H1 (cell line): ENCODE measurements at regions not wholly inside any gene's neighbourhood (a gene's known extent, or its start where the extent isn't known, plus 50 kb on each side); places are given as distances from the start of the nearest gene placed in this dataset.

Experiments
- CTCF ChIA-PET: fragments of 300-600 bp; sonication (Branson Sonifier 250); formaldehyde crosslinking; loops from one replicate; lab custom pipeline; 2021; ENCODE audit not compliant: partially characterized antibody; lab: Charles Lee
- POLR2A ChIA-PET: fragments of 300-600 bp; sonication (Branson Sonifier 250); formaldehyde crosslinking; loops from one replicate; lab custom pipeline; 2021; ENCODE audit warnings: inconsistent platforms; ENCODE audit not compliant: partially characterized antibody; lab: Charles Lee
- DNase-seq, 2 experiments: peaks; one replicate each; pipeline versions ENCODE4 v3.0.0 to v3.0.0-alpha.2; 2010 to 2022; ENCODE audit warnings: low spot score in 2 of 2, low read depth in 1 of 2, mixed read lengths in 1 of 2
- FAIRE-seq: peaks from 2 replicates; lab custom pipeline; 2011; peaks lifted over from hg19 to GRCh38; lab: Jason Lieb, UNC
- H2AFZ ChIP-seq: 2 replicates; pipeline ENCODE4 v1.8.1; 2012; ENCODE audit warnings: low read length, inconsistent platforms
- H2AK5ac ChIP-seq: 2 replicates; pipeline ENCODE4 v1.6.1; 2013; ENCODE audit warnings: low read depth, low read length
- H2BK120ac ChIP-seq: replicated peaks from 2 replicates; pipeline ENCODE3; 2013; ENCODE audit warnings: low read depth, low read length, inconsistent platforms
- H2BK12ac ChIP-seq: 2 replicates; pipeline ENCODE4 v1.6.1; 2013; ENCODE audit warnings: low read depth, low read length
- H2BK15ac ChIP-seq: 2 replicates; pipeline ENCODE4 v1.6.1; 2013; ENCODE audit warnings: low read length
- H2BK20ac ChIP-seq: 2 replicates; pipeline ENCODE4 v1.6.1; 2013; ENCODE audit warnings: low read length
- H2BK5ac ChIP-seq: 2 replicates; pipeline ENCODE4 v1.6.1; 2013; ENCODE audit warnings: low read depth, low read length
- H3K14ac ChIP-seq: 2 replicates; pipeline ENCODE4 v1.6.1; 2013; ENCODE audit warnings: inconsistent platforms; ENCODE audit not compliant: insufficient read length
- H3K18ac ChIP-seq: 2 replicates; pipeline ENCODE4 v1.6.1; 2013; ENCODE audit warnings: low read length; ENCODE audit errors: extremely low read depth
- H3K23ac ChIP-seq: 2 replicates; pipeline ENCODE4 v1.6.1; 2013; ENCODE audit warnings: inconsistent platforms; ENCODE audit not compliant: insufficient read length
- H3K23me2 ChIP-seq: 2 replicates; pipeline ENCODE4 v1.6.1; 2013; ENCODE audit warnings: low read depth, low read length
- H3K27ac ChIP-seq: 2 replicates; pipeline ENCODE4 v1.6.1; 2011; ENCODE audit warnings: low read depth, low read length, inconsistent platforms
- H3K27me3 ChIP-seq, 4 experiments: replicated peaks in 1 of 4; 1 replicate in 1 of 4; 2 replicates in 3 of 4; pipeline versions ENCODE4 v1.6.1 to v1.8.1; 2011 to 2013; ENCODE audit warnings: low read length in 3 of 4, mild to moderate bottlenecking in 3 of 4, inconsistent platforms in 2 of 4, mixed read lengths in 2 of 4, moderate library complexity in 1 of 4; ENCODE audit not compliant: control insufficient read depth in 3 of 4, insufficient read depth in 3 of 4; ENCODE audit errors: extremely low read depth in 1 of 4
- H3K36me3 ChIP-seq, 4 experiments: 2 replicates each; pipeline versions ENCODE4 v1.6.1 to v1.8.1; 2011 to 2013; ENCODE audit warnings: mild to moderate bottlenecking in 4 of 4, low read length in 3 of 4, moderate library complexity in 2 of 4, control low read depth in 1 of 4, inconsistent platforms in 1 of 4; ENCODE audit not compliant: insufficient read depth in 4 of 4, control insufficient read depth in 2 of 4
- H3K4ac ChIP-seq: replicated peaks from 2 replicates; pipeline ENCODE3; 2013; ENCODE audit warnings: low read length, low read depth, mixed read lengths, inconsistent platforms; ENCODE audit not compliant: insufficient read length
- H3K4me1 ChIP-seq, 4 experiments: replicated peaks in 1 of 4; 1 replicate in 1 of 4; 2 replicates in 3 of 4; pipeline versions ENCODE4 v1.6.1 to v1.8.1; 2011 to 2013; ENCODE audit warnings: low read length in 3 of 4, inconsistent platforms in 2 of 4, mixed read lengths in 1 of 4; ENCODE audit not compliant: insufficient read depth in 4 of 4, control insufficient read depth in 3 of 4
- H3K4me2 ChIP-seq, 2 experiments: 2 replicates each; pipeline versions ENCODE4 v1.6.1 to v1.8.1; 2011 to 2013; ENCODE audit warnings: low read depth in 2 of 2, low read length in 2 of 2, control low read depth in 1 of 2, inconsistent platforms in 1 of 2, mild to moderate bottlenecking in 1 of 2; ENCODE audit not compliant: insufficient read depth in 1 of 2
- H3K4me3 ChIP-seq, 4 experiments: fragments of 200-600, 300-600 bp in 1 of 4; sonication (generic), shearing (Covaris generic), sonication (Bioruptor Twin) in 1 of 4; 2 replicates each; pipeline versions ENCODE4 v1.5.1 to v1.8.1; 2011 to 2016; ENCODE audit warnings: low read length in 4 of 4, low read depth in 3 of 4, control low read depth in 2 of 4, inconsistent platforms in 2 of 4, mild to moderate bottlenecking in 2 of 4, mixed read lengths in 1 of 4, moderate library complexity in 1 of 4; ENCODE audit not compliant: insufficient read depth in 2 of 4; ENCODE audit errors: extremely low read depth in 1 of 4
- H3K56ac ChIP-seq: replicated peaks from 2 replicates; pipeline ENCODE3; 2013; ENCODE audit warnings: low read depth, mild to moderate bottlenecking, mixed read lengths, low read length, inconsistent platforms; ENCODE audit not compliant: insufficient read length
- H3K79me1 ChIP-seq: 2 replicates; pipeline ENCODE4 v1.6.1; 2013; ENCODE audit warnings: low read depth, low read length, control low read depth
- H3K79me2 ChIP-seq, 2 experiments: 2 replicates each; pipeline versions ENCODE4 v1.6.1 to v1.8.1; 2012 to 2013; ENCODE audit warnings: low read length in 2 of 2, mild to moderate bottlenecking in 2 of 2, inconsistent platforms in 1 of 2; ENCODE audit not compliant: insufficient read depth in 2 of 2, control insufficient read depth in 1 of 2
- H3K9ac ChIP-seq, 4 experiments: replicated peaks in 1 of 4; 1 replicate in 1 of 4; 2 replicates in 3 of 4; pipeline versions ENCODE4 v1.6.1 to v1.8.1; 2011 to 2013; ENCODE audit warnings: low read depth in 3 of 4, low read length in 3 of 4, control low read depth in 2 of 4, mild to moderate bottlenecking in 2 of 4, moderate library complexity in 2 of 4, inconsistent platforms in 1 of 4; ENCODE audit errors: extremely low read depth in 1 of 4
- H3K9me3 ChIP-seq, 2 experiments: 2 replicates each; pipeline versions ENCODE4 v1.6.1 to v1.8.1; 2012 to 2013; ENCODE audit warnings: mild to moderate bottlenecking in 2 of 2, moderate library complexity in 2 of 2, control low read depth in 1 of 2, inconsistent platforms in 1 of 2, low read depth in 1 of 2, low read length in 1 of 2, mixed read lengths in 1 of 2; ENCODE audit not compliant: insufficient read depth in 2 of 2
- H4K20me1 ChIP-seq, 2 experiments: replicated peaks in 1 of 2; 2 replicates each; pipeline versions ENCODE3 to v1.8.1; 2011 to 2013; ENCODE audit warnings: inconsistent platforms in 2 of 2, low read length in 2 of 2, mild to moderate bottlenecking in 1 of 2; ENCODE audit not compliant: insufficient read depth in 2 of 2, control insufficient read depth in 1 of 2
- H4K5ac ChIP-seq: 2 replicates; pipeline ENCODE4 v1.6.1; 2013; ENCODE audit warnings: low read length, low read depth, mixed read lengths, inconsistent platforms; ENCODE audit not compliant: insufficient read length
- H4K8ac ChIP-seq: 2 replicates; pipeline ENCODE4 v1.8.0; 2013; ENCODE audit warnings: mild to moderate bottlenecking, moderate library complexity, low read length, inconsistent platforms; ENCODE audit not compliant: insufficient read depth; ENCODE audit errors: extremely low read depth
- H4K91ac ChIP-seq: replicated peaks from 2 replicates; pipeline ENCODE3; 2013; ENCODE audit warnings: low read length, mixed read lengths, inconsistent platforms; ENCODE audit not compliant: insufficient read length
- BACH1 ChIP-seq: IDR thresholded peaks from 2 replicates; pipeline ENCODE4 v1.6.1; 2012; ENCODE audit warnings: low read length, improper control_type of control experiment
- BCL11A ChIP-seq, 2 experiments: IDR thresholded peaks; one replicate each; pipeline ENCODE4 v1.6.1; 2011; ENCODE audit warnings: low read depth in 2 of 2, low read length in 2 of 2, mild to moderate bottlenecking in 2 of 2
- EZH2 ChIP-seq: fragments of 200-600 bp; sonication (generic); IDR thresholded peaks from 2 replicates; pipeline ENCODE4 v1.7.1; 2012; ENCODE audit warnings: low read depth, mild to moderate bottlenecking, moderate library complexity, low read length, inconsistent platforms; ENCODE audit not compliant: severe bottlenecking
- SAP30 ChIP-seq: fragments of 300-600 bp; sonication (generic); IDR thresholded peaks from 2 replicates; pipeline ENCODE4 v1.7.1; 2012; ENCODE audit warnings: low read length, moderate library complexity, mild to moderate bottlenecking, inconsistent platforms; ENCODE audit not compliant: insufficient read depth, insufficient replicate concordance
- SP1 ChIP-seq: IDR thresholded peaks from 2 replicates; pipeline ENCODE4 v1.6.1; 2011; ENCODE audit warnings: low read depth, low read length
- SRF ChIP-seq: IDR thresholded peaks from 2 replicates; pipeline ENCODE4 v1.6.1; 2011; ENCODE audit warnings: mild to moderate bottlenecking, low read depth, low read length, moderate library complexity
- WGBS, 2 experiments: shearing (Covaris generic) in 1 of 2; methylation state at CpG; one replicate each; pipeline versions ENCODE4 v1.1.6 to v1.1.7; 2013 to 2015; ENCODE audit warnings: low lambda C conversion rate in 2 of 2, mixed read lengths in 2 of 2, inconsistent platforms in 1 of 2, low coverage in 1 of 2, missing lambda C conversion rate in 1 of 2; ENCODE audit not compliant: insufficient replicate concordance in 2 of 2, insufficient coverage in 1 of 2, insufficient read length in 1 of 2; ENCODE audit errors: extremely low coverage in 1 of 2, missing lambda C conversion rate in 1 of 2; 5-methylcytosine and 5-hydroxymethylcytosine counted together
- TF ChIP-seq, protein P1 (sequence below): IDR thresholded peaks from 2 replicates; pipeline ENCODE4 v1.6.1; 2011; ENCODE audit warnings: low read depth, mild to moderate bottlenecking, low read length; ENCODE audit not compliant: insufficient read depth

GRCh38 chr7:118629898-118630438 is 405.5 kb downstream of the ANKRD7 start:
- no peaks in the 10 kb centered on the region for H3K79me2 ChIP-seq
- FAIRE-seq (no peak), DNase-seq (no peak)
- no peak overlapping the region; a peak in 1 of 8 replicates for H3K4me3 ChIP-seq
- 35% methylated on average over 2 of the region's 2 CpGs; no CpG with 5 or more reads in 1 of the 2 experiments for WGBS, 2 experiments
- H2AFZ ChIP-seq = no peak overlapping the region
- no peak overlapping the region for H2BK20ac ChIP-seq
- H3K27ac ChIP-seq = no peak overlapping the region
- H3K23ac ChIP-seq = no peak overlapping the region
- H4K8ac ChIP-seq = no peak overlapping the region
- no peak overlapping the region for H3K4ac ChIP-seq
- peaks cover 0 to 5% (median 4%) of the 10 kb centered on the region in 4 experiments; a peak in 4 of 7 replicates for H3K4me1 ChIP-seq
- ChIA-PET POLR2A (no interaction called here), CTCF (interaction anchor here (1.4 kb wide), 1 partner anchor 10 kb away, joined by 3 read pairs; no protein-coding TSS in a partner anchor)
- H4K91ac ChIP-seq = no peak overlapping the region
- no peak overlapping the region for H3K14ac ChIP-seq
- H2AK5ac ChIP-seq = no peak overlapping the region
- no peak overlapping the region for H2BK120ac ChIP-seq
- H3K9ac ChIP-seq = no peak overlapping the region
- no peaks in the 10 kb centered on the region for H3K36me3 ChIP-seq
- H3K23me2 ChIP-seq = no peaks in the 10 kb centered on the region
- no peak overlapping the region for H4K5ac ChIP-seq
- H2BK5ac ChIP-seq = no peak overlapping the region
- no peak overlapping the region for H2BK12ac ChIP-seq
- no peak for TF ChIP-seq SAP30
- TF ChIP-seq, protein P1, sequence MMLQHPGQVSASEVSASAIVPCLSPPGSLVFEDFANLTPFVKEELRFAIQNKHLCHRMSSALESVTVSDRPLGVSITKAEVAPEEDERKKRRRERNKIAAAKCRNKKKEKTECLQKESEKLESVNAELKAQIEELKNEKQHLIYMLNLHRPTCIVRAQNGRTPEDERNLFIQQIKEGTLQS = no peak
- TF ChIP-seq SRF = no peak
- no peak for TF ChIP-seq BACH1
- no peak for TF ChIP-seq BCL11A (IDR thresholded peaks at IDR 0.05; ENCODE audit: low read depth in 2 of 2, low read length in 2 of 2)
- no peak for TF ChIP-seq EZH2
- no peak for TF ChIP-seq SP1
- no peak overlapping the region for H3K56ac ChIP-seq
- no peak overlapping the region for H3K18ac ChIP-seq
- H3K79me1 ChIP-seq = no peaks in the 10 kb centered on the region
- no peaks in the 10 kb centered on the region for H3K27me3 ChIP-seq
- no peak overlapping the region for H2BK15ac ChIP-seq
- no peaks in the 10 kb centered on the region for H4K20me1 ChIP-seq
- no peak overlapping the region for H3K4me2 ChIP-seq
- no peaks in the 10 kb centered on the region for H3K9me3 ChIP-seq
